ENCODE measurements at regions not wholly inside any gene's neighbourhood (a gene's known extent, or its start where the extent isn't known, plus 50 kb on each side); places are given as distances from the start of the nearest gene placed in this dataset.
"Not testable (repeated sequence)": the region's sequence is repeated elsewhere in the genome, so short reads cannot be mapped to it uniquely, and the experiment has no call there.

GRCh38 chr7:106569500-106569929, 91.4 kb downstream of the CCDC71L start:
- peaks cover 16% of the 10 kb centered on the region for H3K4me1 ChIP-seq (ENCODE audit: low read depth, poor library complexity, severe bottlenecking)
- no peak for TF ChIP-seq CTCF (conservative IDR thresholded peaks at IDR 0.05; ENCODE audit: low read depth, low read length)
- peak overlapping the region; percentile 60; the same call in 1 of the 2 replicates for H2AFZ ChIP-seq (ENCODE audit: low read depth)
- H3K4me2 ChIP-seq = no peak overlapping the region
- no peak overlapping the region for H3K4me3 ChIP-seq (IDR thresholded peaks at IDR 0.05; ENCODE audit: insufficient read depth, low read depth, low read length)
- H3K36me3 ChIP-seq (ENCODE audit: insufficient read depth) = no peaks in the 10 kb centered on the region; the same call in 1 of the 2 replicates
- no peaks in the 10 kb centered on the region for H4K20me1 ChIP-seq (ENCODE audit: insufficient read depth)
- H3K27ac ChIP-seq = no peak overlapping the region
- no peaks in the 10 kb centered on the region for H3K79me2 ChIP-seq (ENCODE audit: insufficient read depth, low read depth)
- H3K27me3 ChIP-seq (ENCODE audit: insufficient read depth, low read depth) = no peaks in the 10 kb centered on the region
- H3K9ac ChIP-seq = no peak overlapping the region

- H2AFZ ChIP-seq (ENCODE audit: low read depth) = peak overlapping the region; percentile 60; the same call in 1 of the 2 replicates
- H3K4me3 ChIP-seq (IDR thresholded peaks at IDR 0.05; ENCODE audit: insufficient read depth, low read depth, low read length) = no peak overlapping the region
- H3K4me2 ChIP-seq = peak overlapping the region; percentile 17; the same call in 1 of the 2 replicates
- H3K27ac ChIP-seq = peak overlapping the region; percentile 25
- H3K36me3 ChIP-seq (ENCODE audit: insufficient read depth) = no peaks in the 10 kb centered on the region; the same call in 1 of the 2 replicates
- TF ChIP-seq CTCF (conservative IDR thresholded peaks at IDR 0.05; ENCODE audit: low read depth, low read length) = no peak
- no peaks in the 10 kb centered on the region for H3K27me3 ChIP-seq (ENCODE audit: insufficient read depth, low read depth)
- no peaks in the 10 kb centered on the region for H3K79me2 ChIP-seq (ENCODE audit: insufficient read depth, low read depth)
- no peak overlapping the region; the same call in 1 of the 2 replicates for H3K9ac ChIP-seq
- H4K20me1 ChIP-seq (ENCODE audit: insufficient read depth) = no peaks in the 10 kb centered on the region
- H3K4me1 ChIP-seq (ENCODE audit: low read depth, poor library complexity, severe bottlenecking) = peaks cover 16% of the 10 kb centered on the region
These were observed 92.1 kb downstream of the CCDC71L start for GRCh38 chr7:106568680-106569499.

- Histone ChIP-seq H3K27ac (peak overlapping the region; percentile 25), H3K4me2 (peak overlapping the region; percentile 17; the same call in 1 of the 2 replicates), H4K20me1 (ENCODE audit: insufficient read depth) (no peaks in the 10 kb centered on the region), H3K36me3 (ENCODE audit: insufficient read depth) (no peaks in the 10 kb centered on the region; the same call in 1 of the 2 replicates), H2AFZ (ENCODE audit: low read depth) (peak overlapping the region; percentile 60; the same call in 1 of the 2 replicates), H3K79me2 (ENCODE audit: insufficient read depth, low read depth) (no peaks in the 10 kb centered on the region), H3K4me1 (ENCODE audit: low read depth, poor library complexity, severe bottlenecking) (peaks cover 16% of the 10 kb centered on the region), H3K9ac (no peak overlapping the region; the same call in 1 of the 2 replicates), H3K27me3 (ENCODE audit: insufficient read depth, low read depth) (no peaks in the 10 kb centered on the region), H3K4me3 (IDR thresholded peaks at IDR 0.05; ENCODE audit: insufficient read depth, low read depth, low read length) (no peak overlapping the region)
- TF ChIP-seq CTCF (conservative IDR thresholded peaks at IDR 0.05; ENCODE audit: low read depth, low read length) = no peak
These were observed 92.8 kb downstream of the CCDC71L start for GRCh38 chr7:106568002-106568679.

GRCh38 chr7:106567204-106568001, 93.6 kb downstream of the CCDC71L start:
- not testable (repeated sequence) for H2AFZ ChIP-seq (ENCODE audit: low read depth); H3K4me3 ChIP-seq (IDR thresholded peaks at IDR 0.05; ENCODE audit: insufficient read depth, low read depth, low read length); H4K20me1 ChIP-seq (ENCODE audit: insufficient read depth); H3K9ac ChIP-seq; H3K4me2 ChIP-seq; H3K27ac ChIP-seq; H3K27me3 ChIP-seq (ENCODE audit: insufficient read depth, low read depth); H3K36me3 ChIP-seq (ENCODE audit: insufficient read depth); H3K79me2 ChIP-seq (ENCODE audit: insufficient read depth, low read depth)
- peaks cover 16% of the 10 kb centered on the region for H3K4me1 ChIP-seq (ENCODE audit: low read depth, poor library complexity, severe bottlenecking)
